Fibroblast of mammary gland (primary cell): ENCODE measurements at regions not wholly inside any gene's neighbourhood (a gene's known extent, or its start where the extent isn't known, plus 50 kb on each side); places are given as distances from the start of the nearest gene placed in this dataset.

ENCODE experiments used
- DNase-seq: peaks from one replicate; pipeline ENCODE4 v3.0.0-alpha.2; 2010; ENCODE audit warnings: low read depth
- H3K4me3 ChIP-seq: 2 replicates; pipeline ENCODE4 v1.5.1; 2011; ENCODE audit warnings: low read depth, mild to moderate bottlenecking, low read length, moderate library complexity; ENCODE audit not compliant: control insufficient read depth
- TF ChIP-seq, protein P1 (sequence below): conservative IDR thresholded peaks from 2 replicates; pipeline ENCODE4 v1.5.1; 2011; ENCODE audit warnings: low read depth, low read length, inconsistent platforms; ENCODE audit not compliant: control insufficient read depth, insufficient read depth

DNA sequence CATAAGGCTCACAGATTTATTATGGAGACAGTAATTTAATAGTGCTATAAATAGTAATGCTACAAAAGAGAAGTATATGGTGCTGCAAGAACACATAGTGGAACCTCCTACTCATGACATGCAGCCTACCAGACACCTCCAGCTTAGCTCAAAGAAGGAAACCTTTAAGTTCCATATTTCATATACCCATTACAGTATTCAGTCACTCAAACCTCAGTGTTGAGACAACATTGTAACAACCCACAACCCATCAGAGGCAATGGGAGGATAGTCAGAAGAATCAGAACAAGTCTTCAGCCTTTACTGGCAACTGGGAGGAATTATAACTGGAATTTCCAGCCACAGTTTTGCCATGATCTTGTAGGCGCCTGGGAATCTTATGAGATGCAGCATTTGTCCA is 186.3 kb upstream of the VSTM2A start:
- DNase-seq, result no peak
- TF ChIP-seq, protein P1, sequence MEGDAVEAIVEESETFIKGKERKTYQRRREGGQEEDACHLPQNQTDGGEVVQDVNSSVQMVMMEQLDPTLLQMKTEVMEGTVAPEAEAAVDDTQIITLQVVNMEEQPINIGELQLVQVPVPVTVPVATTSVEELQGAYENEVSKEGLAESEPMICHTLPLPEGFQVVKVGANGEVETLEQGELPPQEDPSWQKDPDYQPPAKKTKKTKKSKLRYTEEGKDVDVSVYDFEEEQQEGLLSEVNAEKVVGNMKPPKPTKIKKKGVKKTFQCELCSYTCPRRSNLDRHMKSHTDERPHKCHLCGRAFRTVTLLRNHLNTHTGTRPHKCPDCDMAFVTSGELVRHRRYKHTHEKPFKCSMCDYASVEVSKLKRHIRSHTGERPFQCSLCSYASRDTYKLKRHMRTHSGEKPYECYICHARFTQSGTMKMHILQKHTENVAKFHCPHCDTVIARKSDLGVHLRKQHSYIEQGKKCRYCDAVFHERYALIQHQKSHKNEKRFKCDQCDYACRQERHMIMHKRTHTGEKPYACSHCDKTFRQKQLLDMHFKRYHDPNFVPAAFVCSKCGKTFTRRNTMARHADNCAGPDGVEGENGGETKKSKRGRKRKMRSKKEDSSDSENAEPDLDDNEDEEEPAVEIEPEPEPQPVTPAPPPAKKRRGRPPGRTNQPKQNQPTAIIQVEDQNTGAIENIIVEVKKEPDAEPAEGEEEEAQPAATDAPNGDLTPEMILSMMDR, result no peak
- no peak overlapping the region for H3K4me3 ChIP-seq

DNA sequence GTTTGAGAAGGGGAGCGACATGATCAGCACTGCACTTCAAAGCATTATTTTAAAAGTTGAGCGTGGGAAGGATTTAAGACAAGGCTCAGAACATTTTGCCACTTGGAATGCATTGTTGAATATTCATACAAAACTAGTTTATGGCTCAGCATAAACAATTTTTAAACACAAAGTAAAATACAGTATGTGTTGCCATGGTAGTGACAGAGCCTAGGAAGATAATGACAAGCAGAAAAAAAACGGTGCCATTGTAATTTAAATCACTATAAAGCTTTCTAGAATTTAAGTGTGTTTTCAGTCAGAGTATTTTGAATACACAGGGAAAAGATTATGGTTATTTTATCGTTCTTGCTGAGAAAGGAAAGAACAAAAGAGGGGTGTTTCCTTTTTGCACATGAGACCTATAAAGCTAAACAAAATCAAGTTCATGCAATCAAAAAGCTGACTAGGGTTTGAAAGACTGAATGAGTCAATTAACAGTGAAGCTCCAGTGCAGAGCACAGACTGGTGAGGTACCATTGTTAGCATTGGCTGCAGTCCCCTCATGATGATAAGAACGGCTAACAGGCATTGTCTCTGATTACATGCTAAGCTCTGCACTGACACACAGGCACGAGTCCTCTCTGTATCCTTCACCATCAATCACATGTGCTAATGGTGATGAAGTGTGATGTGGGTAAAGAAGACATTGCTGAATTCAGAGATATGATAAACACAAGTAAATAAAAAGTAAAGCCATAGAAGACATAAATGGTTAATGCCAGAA is 181.9 kb upstream of the VSTM2A start:
- H3K4me3 ChIP-seq, result no peak overlapping the region
- TF ChIP-seq, protein P1, result no peak

DNA sequence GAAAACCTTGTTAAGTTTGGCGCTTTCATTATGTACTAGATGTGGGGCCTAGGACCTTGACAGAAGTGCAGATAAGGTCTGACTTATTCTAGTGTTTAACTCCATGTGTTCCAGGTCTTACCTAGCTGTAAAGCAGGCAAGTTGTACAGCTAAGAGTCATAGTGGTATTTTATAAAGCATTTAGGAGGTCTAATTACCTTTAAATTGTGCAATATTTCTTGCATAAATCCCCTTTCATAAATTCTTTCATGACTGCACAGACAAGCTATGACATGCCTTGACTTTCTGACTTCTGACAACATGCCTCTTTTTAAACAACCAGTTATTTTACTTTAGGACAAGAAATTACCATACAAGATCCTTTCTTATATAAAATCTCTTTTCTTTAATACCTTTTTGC is 151.6 kb upstream of the VSTM2A start:
- TF ChIP-seq, protein P1, result no peak
- no peak overlapping the region for H3K4me3 ChIP-seq
- no peak for DNase-seq

More for the DNA sequence above, 181.9 kb upstream of the VSTM2A start:
- no peak for DNase-seq

DNA sequence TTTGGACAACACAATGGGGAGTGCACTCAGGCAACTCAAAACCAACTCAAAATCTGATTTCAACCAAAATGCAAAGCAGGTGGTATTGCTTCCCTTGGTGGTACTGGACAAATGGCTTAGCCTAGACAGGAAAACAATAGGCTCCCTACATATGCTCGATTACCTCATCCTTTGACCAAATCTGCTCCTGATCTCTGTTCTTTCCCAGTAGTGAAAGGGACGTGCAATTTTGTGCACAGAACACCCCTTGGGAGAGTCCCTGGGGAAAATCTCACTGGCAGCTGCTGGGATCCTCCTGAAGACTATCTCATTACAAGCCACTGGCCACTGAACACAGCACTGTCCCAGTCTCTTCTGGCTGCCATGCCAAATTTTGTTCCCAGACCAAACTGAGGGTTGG is 149.2 kb upstream of the VSTM2A start:
- no peak for DNase-seq
- no peak overlapping the region for H3K4me3 ChIP-seq
- TF ChIP-seq, protein P1, result no peak

DNA sequence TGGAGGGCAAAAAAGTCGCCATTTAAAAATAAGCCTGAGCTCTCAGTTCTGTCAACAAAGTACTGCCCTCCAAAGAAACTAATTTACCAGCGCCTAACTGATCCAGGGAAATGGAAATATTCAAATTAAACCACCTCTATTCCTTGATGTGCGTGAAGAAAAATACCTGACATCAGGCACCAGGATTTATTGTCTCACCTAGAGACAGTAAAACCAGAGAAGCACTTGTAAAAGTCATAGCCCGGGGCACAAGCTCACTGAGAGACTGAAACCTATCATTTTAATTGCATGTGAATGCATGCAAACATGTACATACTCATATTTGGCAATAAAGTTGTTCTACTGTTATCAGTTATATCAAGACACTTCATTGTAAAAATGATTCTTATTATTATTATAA is 147.3 kb upstream of the VSTM2A start:
- no peak overlapping the region for H3K4me3 ChIP-seq
- no peak for DNase-seq
- TF ChIP-seq, protein P1, result no peak

DNA sequence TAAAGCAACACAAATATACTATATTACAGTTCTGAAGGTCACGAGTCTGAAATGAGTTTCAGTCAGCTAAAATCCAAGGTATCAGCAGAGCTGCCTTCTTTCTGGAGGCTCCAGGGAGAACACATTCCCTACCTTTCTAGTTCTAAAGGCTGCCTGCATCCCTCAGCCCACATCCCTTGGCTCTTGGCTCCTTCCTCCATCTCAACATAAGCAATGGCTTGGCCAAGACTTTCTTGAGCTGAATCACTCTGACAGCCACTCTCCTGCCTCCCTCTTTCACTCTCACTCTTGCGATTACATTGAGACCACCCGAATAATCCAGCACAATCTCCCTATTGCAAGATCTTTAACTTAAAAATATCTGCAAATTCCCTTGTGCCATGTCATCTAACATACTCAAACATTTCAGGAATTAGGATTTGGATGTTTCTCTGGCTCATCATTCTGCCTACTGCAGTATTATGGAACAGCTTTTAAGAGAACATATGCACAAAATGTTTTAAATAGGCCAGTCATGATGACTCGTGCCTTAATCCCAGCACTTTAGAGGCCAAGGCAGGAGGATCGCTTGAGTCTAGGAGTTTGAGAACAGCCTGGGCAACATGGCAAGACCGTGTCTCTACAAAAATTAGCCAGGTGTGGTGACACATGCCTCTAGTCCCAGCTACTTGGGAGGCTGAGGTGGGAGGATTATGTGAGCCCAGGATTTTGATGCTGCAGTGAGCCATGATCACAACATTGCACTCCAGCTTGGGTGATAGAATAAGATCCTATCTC is 144.2 kb upstream of the VSTM2A start:
- peak; percentile 5 for DNase-seq
- TF ChIP-seq, protein P1, result no peak
- no peak overlapping the region for H3K4me3 ChIP-seq

DNA sequence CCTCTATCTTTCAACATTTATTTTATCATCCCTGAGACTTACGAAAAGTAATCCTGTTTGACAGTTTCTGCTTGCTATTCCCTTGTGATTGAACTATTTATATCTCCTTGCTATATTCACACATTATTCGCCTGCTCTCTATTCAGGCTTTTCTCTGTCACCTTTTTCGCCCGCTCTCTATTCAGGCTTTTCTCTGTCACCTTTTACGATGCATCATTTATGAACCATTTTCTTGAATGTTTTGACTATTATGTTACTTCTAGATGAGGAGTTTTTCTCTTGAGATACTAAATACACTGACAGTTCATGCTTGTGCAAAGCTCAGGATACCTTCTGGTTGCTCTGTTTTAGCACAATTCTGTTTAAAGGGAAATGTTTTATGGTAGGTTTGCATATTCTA is 143.3 kb upstream of the VSTM2A start:
- TF ChIP-seq, protein P1, result no peak
- H3K4me3 ChIP-seq, result no peak overlapping the region
- DNase-seq, result no peak
